ENCODE measurements at regions not wholly inside any gene's neighbourhood (a gene's known extent, or its start where the extent isn't known, plus 50 kb on each side); places are given as distances from the start of the nearest gene placed in this dataset.
A peak's percentile ranks its signal among the peaks of the same experiment; 100 is the strongest.
"Not testable (repeated sequence)": the region's sequence is repeated elsewhere in the genome, so short reads cannot be mapped to it uniquely, and the experiment has no call there.

DNA sequence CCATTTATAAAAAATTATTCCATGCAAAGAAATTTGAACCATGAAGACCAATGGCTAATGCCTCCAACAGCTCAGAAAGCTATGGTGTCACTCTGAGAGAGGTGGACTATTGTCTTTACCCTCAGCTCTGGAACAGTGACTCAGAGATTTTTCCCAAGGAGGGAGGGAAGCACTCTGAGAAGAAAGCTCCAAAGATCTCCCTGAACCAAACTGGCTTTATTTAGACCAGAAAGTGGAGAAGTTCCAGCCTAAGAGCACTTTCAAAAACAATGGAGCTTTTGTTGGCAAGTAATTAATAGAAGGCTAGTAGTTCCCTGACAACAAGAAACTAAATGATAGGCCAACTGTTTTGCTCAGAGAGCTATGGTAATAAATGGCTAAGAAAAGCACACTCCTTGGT, 599.9 kb upstream of the MDGA2 start:
- peak in 9 of 56 donors; percentile 1 to 50 (median 10) for DNase-seq

DNA sequence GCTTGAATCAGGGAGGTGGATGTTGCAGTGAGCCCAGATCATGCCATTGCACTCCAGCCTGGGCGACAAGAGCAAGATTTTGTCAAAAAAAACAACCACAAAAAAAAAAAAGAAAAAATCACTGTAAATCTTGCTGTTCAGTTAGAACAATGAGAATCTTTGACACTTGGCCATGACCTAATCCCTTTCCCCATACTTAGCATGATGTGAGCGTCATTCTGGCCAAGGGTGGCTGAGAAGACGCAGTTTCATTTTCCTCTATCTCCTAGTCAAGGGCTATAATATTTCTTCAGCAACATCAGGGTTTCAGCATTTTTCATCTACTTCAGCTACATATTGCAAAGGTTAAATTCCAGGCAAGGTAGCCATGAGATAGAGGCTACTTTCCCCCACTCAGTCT, 599.4 kb upstream of the MDGA2 start:
- DNase-seq, result peak in 1 of 56 donors; percentile 51

DNA sequence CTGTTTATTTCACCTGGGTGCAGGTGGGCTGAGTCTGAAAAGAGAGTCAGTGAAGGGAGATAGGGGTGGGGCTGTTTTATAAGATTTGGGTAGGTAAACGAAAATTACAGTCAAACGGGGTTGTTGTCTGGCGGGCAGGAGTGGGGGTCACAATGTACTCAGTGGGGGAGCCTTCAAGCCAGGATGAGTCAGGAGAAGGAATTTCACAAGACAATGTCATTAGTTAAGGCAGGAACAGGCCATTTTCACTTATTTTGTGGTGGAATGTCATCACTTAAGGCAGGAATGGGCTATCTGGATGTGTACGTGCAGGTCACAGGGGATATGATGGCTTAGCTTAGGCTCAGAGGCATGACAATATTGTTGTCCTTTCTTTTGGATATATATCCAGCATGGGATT, 592.5 kb upstream of the MDGA2 start:
- not testable (repeated sequence) for DNase-seq

DNA sequence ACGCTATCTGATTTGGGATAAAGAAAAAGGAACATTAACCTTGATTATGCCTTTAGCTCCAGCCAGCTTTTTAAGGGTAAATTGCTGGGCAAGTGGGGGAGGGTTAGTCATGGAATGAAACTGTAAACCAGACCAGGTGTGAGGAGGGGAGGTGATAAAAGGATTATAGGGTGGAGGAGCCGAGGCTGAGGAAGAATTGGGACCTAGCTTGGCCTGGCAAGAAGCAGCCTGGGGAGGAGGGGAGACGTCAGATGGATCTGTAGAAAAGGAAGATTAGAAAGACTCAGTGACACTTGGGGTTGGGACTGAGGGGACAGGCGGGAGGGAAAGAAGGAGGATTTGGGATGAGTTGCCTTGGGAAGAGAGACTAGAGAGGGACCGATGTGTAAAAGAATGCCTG, 590.8 kb upstream of the MDGA2 start:
- DNase-seq, result not testable (repeated sequence)

DNA sequence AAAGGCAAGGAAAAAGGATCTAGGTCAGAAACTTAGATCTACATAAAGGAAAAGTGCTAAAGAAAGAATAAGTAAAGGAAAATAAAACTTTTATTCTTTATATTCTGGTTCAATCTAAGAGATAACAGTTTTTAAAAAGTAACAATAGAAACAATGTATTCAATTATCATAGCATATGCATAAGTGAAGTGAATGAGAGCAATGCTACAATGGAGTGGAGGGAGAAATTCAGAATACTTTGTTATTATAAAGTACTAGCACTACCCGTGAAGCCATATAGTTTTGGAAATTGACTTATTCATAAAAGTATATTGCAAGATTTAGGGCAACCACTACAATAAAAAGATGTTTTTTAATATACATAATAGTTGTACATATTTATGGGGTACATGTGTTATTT, 586.0 kb upstream of the MDGA2 start:
- DNase-seq, result no peak

DNA sequence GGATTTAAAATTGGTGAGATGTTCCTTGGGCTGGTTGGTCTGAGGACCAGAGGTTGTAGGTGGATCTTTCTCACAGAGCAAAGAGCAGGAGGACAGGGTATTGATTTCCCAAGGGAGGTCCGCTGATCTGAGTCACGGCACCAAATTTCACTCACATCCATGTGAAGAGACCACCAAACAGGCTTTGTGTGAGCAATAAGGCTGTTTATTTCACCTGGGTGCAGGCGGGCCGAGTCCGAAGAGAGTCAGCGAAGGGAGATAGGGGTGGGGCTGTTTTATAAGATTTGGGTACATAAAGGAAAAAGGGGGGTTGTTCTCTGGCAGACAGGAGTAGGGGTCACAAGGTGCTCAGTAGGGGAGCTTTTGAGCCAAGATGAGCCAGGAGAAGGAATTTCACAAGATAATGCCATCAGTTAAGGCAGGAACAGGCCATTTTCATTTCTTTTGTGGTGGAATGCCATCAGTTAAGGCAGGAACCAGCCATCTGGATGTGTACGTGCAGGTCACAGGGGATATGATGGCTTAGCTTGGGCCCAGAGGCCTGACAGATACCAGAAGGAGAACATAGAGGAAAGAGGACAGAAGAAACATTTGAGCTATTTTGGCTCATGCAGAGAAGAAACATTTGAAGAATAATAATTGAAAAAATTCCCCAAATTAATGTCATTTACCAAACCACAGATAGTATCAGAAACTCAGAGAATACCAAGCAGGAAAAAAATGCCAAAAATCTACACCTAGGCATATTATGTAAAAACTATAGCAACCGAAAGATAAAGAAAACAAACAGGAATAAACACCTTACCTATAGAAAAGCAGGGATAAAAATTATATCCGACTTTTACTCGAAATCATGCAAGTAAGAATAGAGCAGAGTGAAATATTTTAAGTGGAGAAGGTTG, 585.2 kb upstream of the MDGA2 start:
- DNase-seq, result not testable (repeated sequence)

DNA sequence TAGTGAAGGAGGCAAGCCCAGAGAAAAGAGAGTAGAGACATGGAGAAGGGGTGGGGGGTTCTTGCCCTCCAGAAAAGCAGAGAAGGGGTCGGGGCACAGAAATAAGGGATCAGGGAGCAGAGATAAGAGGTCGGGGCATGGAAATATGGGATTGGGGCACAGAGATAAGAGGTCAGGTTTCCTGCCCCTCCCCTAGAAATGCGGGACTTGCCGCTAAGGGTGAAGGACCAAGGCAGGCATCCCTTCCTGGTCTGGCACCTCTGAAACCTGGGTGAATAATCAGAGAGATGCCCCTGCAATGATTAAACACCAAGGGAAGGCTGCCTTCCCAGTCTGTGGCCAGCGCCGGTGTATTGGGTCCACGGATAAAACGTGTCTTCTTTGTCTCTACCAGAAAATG, 584.5 kb upstream of the MDGA2 start:
- DNase-seq, result not testable (repeated sequence)

DNA sequence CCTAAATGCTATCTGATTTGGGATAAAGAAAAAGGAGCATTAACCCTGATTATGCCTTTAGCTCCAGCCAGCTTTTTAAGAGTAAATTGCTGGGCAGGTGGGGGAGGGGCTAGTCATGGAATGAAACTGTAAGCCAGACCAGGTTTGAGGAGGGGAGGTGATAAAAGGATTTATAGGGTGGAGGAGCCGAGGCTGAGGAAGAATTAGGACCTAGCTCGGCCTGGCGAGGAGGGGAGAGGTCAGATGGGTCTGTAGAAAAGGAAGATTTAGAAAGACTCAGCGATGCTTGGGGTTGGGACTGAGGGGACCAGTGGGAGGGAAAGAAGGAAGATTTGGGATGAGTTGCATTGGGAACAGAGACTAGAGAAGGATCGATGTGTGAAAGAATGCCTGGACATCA, 583.8 kb upstream of the MDGA2 start:
- not testable (repeated sequence) for DNase-seq

DNA sequence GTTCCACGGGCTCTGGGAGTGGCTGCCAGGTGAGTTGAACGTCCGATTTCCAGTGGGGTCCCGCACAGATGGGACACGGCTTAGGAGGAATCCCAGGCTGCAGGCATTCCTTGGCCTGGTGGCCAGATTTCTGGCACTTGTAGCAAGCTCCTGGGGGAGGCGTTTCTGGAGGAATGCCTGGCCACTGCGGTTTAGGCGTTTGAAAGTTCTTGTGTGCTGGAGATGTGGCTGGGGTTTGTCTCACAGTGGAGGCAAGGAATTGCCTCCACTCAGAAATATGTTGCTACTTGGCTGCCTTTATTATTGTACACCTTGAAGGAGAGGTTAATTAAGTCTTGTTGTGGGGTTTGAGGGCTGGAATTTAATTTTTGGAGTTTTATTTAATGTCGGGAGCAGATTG, 583.3 kb upstream of the MDGA2 start:
- not testable (repeated sequence) for DNase-seq

DNA sequence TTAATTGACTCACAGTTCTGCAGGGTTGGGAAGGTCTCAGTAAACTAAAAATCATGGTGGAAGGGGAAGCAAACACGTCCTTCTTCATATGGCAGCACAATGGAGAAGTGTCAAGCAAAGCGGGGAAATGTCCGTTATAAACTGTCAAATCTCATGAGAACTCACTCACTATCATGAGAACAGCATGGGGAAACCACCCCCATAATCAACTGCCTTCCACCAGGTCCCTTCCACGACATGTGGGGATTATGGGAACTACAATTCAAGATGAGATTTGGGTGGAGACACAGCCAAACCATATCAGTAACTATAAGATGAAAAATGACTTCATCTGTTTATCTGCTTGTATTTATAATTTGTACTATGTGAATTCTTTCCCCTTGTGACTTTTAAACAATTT, 577.6 kb upstream of the MDGA2 start:
- DNase-seq, result no peak

DNA sequence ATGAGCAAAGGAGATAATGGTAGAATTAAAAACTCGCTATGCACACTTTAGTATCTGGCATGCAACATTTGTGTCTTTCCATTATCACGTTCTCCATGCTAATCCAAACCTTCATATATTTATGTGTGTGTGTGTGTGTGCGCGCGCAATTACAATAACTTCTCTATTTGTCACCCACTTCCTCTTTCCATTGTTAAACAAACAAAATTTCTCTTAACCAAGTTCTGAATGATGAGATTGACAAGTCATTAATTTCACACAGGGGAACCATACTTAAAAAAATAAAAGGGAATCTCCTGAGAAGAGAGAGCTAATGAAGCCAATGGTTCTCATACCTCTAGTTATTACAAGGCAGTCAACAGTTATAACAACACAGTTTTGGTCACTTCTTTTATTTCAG, 575.9 kb upstream of the MDGA2 start:
- DNase-seq, result no peak

DNA sequence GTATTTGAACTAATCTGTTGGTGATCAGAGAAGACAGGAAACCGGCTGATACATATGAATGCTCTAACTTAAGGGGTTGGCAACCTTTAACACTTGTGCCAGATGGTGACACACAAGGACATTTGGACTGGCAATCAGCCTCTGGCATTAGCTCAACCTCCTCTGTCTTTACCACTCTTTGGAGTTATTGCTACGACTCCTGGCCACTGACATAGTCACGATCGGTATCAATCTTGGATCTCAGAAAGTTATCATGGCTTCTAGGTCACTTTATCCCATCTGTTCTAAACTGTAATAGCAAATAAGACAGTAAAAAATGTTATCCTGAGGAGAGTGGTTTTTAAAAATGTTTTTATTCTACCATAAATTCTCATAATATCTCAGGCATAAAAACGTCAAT, 575.2 kb upstream of the MDGA2 start:
- DNase-seq, result no peak

DNA sequence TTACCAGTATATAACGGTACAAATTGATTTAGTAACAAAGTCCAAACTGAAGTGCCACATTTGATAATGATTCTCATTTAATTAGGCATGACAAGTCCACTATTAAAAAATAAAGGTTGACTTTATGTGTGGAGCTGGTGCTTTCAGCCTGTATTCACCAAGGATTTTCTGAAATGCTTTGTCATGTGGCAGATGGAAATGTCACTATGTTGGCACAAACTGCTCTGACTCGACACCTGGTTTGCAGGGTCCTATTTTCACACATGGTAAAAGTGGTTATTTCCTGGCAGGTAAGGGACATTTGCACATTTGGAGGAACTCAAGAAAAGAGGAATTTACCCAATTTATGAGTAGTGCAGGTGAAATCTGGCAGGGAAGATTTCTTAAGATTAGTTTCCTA, 572.6 kb upstream of the MDGA2 start:
- no peak for DNase-seq

DNA sequence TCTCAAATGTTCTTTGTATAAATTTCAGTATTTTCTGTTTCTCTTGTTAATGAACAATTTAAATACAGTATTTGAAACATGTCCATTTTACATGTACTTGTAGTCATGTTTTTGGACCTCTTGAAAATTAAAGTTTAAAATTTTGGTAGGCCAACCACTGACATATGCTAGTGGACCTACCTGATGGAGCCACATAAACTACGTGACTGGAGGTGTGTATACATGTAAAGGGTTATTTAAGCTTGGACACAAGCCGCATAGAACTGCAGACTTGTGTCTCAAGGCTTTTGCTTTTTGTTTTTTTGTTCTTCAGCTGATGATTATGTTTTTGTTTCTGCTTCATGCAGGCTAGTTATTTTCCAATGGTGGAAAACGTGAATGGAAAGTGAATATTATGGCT, 568.5 kb upstream of the MDGA2 start:
- no peak for DNase-seq

DNA sequence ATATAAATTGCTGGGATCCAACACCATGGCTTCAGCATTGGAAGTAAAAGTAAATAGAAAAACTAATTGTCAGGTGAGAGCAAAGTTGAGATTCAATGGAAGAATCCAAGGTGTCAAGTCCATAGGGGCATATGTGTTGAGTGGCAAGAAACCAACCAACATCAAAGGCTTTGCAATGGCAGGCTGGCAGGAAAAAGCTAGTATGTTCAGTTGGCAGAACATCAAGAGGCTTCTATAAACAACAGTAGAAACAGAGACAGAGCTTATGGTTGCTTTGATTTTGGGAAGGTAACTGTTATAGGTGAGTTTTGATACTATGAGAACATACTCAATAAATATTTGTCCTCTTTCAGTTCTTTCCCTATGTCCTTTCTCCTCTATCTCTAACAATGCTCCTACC, 553.7 kb upstream of the MDGA2 start:
- DNase-seq, result no peak

DNA sequence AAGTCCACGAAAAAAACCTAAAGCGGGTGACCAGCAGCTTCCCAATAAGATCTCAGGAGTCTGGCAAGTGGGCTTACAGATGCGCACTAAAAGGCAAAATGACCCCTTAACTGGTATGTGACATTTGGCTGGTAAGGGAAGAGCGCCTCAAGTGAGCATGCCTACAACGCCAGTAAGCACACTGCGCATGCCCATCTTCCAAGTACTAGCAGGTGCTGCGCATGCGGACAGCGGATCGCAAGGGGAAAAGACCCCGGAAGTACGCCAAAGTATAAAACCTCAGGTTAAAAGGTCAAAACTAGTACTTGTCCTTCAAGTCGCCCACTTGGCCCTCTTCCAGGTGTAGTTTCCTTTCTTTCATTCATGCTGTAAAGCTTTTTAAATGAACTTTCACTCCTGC, 518.5 kb upstream of the MDGA2 start:
- DNase-seq, result peak in 1 of 56 donors; percentile 0

DNA sequence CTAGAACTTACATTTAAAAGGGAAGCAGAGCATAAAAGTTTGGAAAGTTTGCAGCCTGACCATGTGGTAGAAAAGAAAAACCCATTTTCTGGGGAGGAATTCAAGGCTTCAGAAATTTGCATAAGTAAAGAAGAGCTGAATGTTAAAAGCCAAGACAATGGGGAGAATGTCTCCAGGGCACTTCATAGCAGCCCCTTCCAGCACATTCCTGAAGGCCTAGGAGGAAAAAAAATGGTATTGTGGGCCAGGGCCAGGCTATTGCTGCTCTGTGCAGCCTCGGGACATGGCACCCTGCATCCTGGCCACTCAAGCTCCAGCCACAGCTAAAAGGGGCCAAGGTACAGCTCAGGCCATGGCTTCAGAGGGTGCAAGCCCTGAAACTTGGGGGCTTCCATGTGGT, 474.2 kb upstream of the MDGA2 start:
- not testable (repeated sequence) for DNase-seq

DNA sequence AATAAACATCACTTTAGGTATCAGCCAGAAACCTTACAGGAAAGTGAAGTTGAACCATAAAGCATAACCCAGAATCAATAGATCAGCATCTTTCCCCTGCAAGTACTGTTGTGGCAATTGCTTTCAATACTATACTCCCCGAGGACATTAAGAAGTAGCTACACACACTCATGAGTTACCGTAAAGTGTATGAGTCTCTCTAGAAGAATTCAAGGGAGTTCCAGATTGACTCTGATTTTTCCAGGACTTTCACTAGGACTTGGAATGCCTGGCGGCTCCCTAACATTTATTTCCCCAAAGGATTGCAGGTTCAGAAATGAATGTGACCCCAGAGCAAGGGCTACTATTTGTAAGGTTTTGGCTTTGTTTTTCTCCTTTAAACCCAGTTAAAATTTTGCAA, 465.4 kb upstream of the MDGA2 start:
- no peak for DNase-seq

DNA sequence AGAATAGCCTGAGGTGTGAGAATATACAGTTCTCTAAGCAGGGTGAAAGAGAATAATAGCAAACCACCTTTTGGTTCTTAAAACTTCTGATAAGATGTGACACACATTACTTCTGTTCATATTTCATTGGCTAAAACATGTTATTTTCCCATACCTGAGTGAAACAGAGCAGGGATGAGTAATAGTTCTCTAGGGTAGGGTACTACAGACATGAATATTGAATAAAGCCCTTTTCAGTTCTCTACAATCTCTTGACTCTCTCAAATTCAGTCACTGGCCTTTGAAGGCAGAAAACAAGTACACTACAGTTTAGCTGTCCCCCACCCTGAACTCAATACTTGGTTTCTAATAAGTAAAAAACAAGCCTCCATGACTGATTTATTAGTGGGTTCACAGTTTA, 454.1 kb upstream of the MDGA2 start:
- DNase-seq, result no peak

DNA sequence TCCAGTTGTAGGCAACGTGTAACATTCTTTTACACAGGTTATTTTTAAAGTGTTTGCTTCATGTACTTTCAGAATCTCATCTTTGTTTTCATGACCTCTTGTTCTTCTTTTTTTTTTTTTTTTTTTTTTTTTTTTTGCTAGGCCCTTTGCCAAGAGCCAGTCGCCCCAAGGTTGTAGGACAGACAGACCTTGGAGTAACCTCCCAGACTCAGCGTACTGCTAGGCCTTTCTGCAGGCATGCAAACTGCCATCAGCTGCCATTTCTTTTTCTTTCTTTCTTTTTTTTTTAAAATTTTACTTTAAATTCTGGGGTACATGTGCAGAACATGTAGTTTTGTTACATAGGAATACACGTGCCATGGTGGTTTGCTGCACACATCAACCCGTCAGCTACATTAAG, 452.3 kb upstream of the MDGA2 start:
- no peak for DNase-seq

DNA sequence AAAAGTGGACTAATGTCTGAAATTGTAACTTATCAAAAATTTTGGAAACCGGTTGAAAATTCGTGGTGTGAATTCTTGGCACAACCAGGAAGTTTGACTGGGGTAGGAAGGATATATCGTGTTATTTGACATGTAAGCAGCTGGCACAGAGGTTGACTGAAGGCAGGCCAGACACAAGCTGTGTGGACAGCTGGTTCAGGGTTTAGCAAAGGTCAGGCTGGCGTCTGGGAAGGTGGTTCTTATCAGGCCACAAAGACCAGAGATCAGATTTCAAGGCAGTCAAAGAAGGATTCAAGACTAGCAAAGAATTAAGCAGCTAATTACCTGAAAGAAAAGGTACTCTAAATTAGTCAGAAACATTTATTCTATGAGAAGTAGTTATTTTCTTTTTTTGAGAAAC, 450.2 kb upstream of the MDGA2 start:
- no peak for DNase-seq

DNA sequence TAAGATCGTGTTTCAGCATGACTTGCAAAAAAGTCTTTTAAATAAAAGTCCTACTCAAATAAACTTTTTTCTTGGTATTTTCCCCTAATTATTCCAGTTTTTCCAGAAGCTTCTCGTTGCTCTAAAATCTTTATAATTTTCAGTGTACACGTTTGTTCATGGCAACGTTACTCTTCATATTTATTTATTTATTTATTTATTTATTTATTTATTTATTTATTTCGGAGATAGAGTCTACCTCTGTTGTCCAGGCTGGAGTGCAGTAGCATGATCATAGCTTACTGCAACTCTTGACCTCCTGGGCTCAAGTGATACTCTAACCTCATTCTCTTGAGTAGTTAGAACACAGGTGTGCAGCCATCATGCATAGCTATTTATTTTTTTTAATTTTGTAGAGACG, 438.3 kb upstream of the MDGA2 start:
- DNase-seq, result no peak

DNA sequence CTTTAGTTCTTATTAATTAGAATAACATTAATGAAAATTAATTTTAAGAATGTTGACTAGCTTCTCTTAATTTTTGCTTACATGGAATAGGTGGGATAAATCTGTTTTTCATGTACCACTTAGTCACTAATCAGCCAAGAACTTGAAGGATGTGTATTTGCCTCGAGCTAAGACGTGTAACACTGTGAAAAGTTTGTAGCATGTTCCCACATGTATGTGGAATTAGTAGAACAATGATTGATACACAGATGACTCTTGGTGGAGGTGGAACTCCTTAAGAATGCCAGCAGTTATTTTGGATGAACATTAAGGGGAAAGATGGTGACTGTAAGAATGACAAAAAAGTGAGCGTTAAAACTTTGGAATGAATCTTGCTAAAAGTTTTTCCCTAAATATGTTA, 435.7 kb upstream of the MDGA2 start:
- no peak for DNase-seq

DNA sequence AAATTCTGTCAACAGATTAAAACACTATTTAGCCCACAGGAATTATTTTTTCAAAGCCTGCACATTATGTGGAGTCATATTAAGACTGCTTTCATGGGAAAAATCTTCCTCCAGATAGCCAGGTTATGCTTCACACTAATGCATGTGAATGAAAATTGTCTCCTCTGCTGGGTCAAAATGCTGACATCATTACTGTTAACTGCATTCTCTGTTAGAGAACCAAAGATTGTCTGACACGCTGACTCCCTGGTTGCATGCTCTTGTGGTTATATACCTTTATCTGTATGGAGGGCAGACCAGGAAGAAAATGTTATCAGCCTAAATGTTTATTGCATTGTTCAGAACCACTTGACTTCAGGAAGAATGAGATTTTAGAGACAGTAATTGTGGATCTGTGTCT, 432.2 kb upstream of the MDGA2 start:
- DNase-seq, result no peak

Measured in amygdala (tissue), 56 donors.